Gastroesophageal sphincter (tissue), 4 donors: ENCODE measurements at regions not wholly inside any gene's neighbourhood (a gene's known extent, or its start where the extent isn't known, plus 50 kb on each side); places are given as distances from the start of the nearest gene placed in this dataset.
"Not testable (repeated sequence)": the region's sequence is repeated elsewhere in the genome, so short reads cannot be mapped to it uniquely, and the experiment has no call there.

Experiments
- ATAC-seq: fragments of 150-250 bp; one replicate; pipeline ENCODE4 v1.9.1; 2016; ENCODE audit warnings: mild to moderate bottlenecking, moderate library complexity
- H3K27ac ChIP-seq, 4 donors: fragments of 200-600 bp; sonication (generic) in 3 of 4; 1 replicate in 3 of 4; 2 replicates in 1 of 4; pipeline ENCODE4 v1.5.1; 2016 to 2019
- H3K27me3 ChIP-seq: fragments of 200-600 bp; sonication (generic); one replicate; pipeline ENCODE4 v1.5.1; 2019
- H3K36me3 ChIP-seq, 2 donors: fragments of 200-600 bp; sonication (generic); one replicate each; pipeline ENCODE4 v1.5.1; 2019; ENCODE audit warnings: control low read depth in 1 of 2
- H3K4me1 ChIP-seq, 3 donors: fragments of 200-600 bp; sonication (generic); 1 replicate in 2 of 3; 2 replicates in 1 of 3; pipeline ENCODE4 v1.5.1; 2016 to 2019; ENCODE audit warnings: control low read depth in 2 of 3
- H3K4me3 ChIP-seq, 2 donors: fragments of 200-600 bp; sonication (generic); one replicate each; pipeline ENCODE4 v1.5.1; 2019; ENCODE audit warnings: mild to moderate bottlenecking in 1 of 2, moderate library complexity in 1 of 2
- H3K9me3 ChIP-seq, 3 donors: fragments of 200-600 bp; sonication (generic); one replicate each; pipeline ENCODE4 v1.5.1; 2017 to 2019; ENCODE audit warnings: control low read depth in 2 of 3
- EP300 ChIP-seq: sonication (generic); formaldehyde crosslinking; IDR thresholded peaks from one replicate; pipeline ENCODE4 v1.6.1; 2017; ENCODE audit warnings: antibody characterized with exemption, mild to moderate bottlenecking
- POLR2A ChIP-seq, 2 donors: fragments of 450-650 bp; IDR thresholded peaks; one replicate each; pipeline ENCODE4 v1.6.1; 2017; ENCODE audit warnings: antibody characterized with exemption in 2 of 2, mild to moderate bottlenecking in 2 of 2, moderate library complexity in 1 of 2
- POLR2AphosphoS5 ChIP-seq: sonication (generic); formaldehyde crosslinking; IDR thresholded peaks from one replicate; pipeline ENCODE4 v1.6.1; 2017; ENCODE audit warnings: antibody characterized with exemption
- WGBS, 2 donors: methylation state at CpG; one replicate each; pipeline ENCODE4 v1.1.5; 2018; ENCODE audit warnings: low coverage in 1 of 2; 5-methylcytosine and 5-hydroxymethylcytosine counted together
- TF ChIP-seq, protein P1 (sequence below), 4 experiments: fragments of 200-600 bp in 2 of 4; fragments of 450-650 bp in 2 of 4; sonication (generic) in 1 of 4; IDR thresholded peaks; one replicate each; pipeline ENCODE4 v1.5.1; 2017 to 2019; ENCODE audit warnings: antibody characterized with exemption in 4 of 4, mild to moderate bottlenecking in 2 of 4, moderate library complexity in 2 of 4

DNA sequence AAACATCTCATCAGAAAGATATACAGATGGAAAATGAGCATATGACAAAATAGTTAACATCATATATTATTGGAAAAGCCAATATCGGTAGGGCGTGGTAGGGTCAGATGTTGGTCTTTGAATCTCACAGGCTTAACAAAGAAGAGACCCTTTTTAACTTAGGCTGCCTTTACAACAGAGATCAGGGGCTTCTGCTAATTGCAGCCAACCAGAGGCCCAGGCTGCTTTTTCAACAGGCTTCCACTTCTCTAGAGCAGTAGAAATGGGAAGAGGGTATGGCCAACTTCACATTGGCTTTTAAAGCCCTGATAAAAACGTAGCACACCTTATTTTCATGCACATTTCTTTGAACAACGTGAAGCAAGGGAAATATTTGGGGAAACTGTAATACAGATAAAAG, 764.3 kb upstream of the CTNND2 start:
- no peaks in the 10 kb centered on the region for H3K27me3 ChIP-seq
- no peaks in the 10 kb centered on the region for H3K9me3 ChIP-seq
- H3K36me3 ChIP-seq: no peaks in the 10 kb centered on the region
- WGBS, 2 donors: 74 to 79% methylated on average over 4 of the region's 4 CpGs
- H3K4me3 ChIP-seq: no peak overlapping the region
- no peak overlapping the region for H3K27ac ChIP-seq
- no peaks in the 10 kb centered on the region for H3K4me1 ChIP-seq
- TF ChIP-seq EP300 (no peak), POLR2AphosphoS5 (no peak), POLR2A (IDR thresholded peaks at IDR 0.05) (no peak)
- TF ChIP-seq, protein P1, sequence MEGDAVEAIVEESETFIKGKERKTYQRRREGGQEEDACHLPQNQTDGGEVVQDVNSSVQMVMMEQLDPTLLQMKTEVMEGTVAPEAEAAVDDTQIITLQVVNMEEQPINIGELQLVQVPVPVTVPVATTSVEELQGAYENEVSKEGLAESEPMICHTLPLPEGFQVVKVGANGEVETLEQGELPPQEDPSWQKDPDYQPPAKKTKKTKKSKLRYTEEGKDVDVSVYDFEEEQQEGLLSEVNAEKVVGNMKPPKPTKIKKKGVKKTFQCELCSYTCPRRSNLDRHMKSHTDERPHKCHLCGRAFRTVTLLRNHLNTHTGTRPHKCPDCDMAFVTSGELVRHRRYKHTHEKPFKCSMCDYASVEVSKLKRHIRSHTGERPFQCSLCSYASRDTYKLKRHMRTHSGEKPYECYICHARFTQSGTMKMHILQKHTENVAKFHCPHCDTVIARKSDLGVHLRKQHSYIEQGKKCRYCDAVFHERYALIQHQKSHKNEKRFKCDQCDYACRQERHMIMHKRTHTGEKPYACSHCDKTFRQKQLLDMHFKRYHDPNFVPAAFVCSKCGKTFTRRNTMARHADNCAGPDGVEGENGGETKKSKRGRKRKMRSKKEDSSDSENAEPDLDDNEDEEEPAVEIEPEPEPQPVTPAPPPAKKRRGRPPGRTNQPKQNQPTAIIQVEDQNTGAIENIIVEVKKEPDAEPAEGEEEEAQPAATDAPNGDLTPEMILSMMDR (IDR thresholded peaks at IDR 0.05): no peak
- ATAC-seq: no peak

DNA sequence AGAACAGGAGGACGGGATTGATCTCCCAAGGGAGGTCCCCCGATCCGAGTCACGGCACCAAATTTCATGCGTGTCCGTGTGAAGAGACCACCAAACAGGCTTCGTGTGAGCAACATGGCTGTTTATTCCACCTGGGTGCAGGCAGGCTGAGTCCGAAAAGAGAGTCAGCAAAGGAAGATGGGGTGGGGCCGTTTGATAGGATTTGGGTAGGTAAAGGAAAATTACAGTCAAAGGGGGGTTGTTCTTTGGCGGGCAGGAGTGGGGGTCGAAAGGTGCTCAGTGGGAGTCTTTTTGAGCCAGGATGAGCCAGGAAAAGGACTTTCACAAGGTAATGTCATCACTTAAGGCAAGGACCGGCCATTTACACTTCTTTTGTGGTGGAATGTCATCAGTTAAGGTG, 763.6 kb upstream of the CTNND2 start:
- 91% methylated on average over 4 to 12 of the region's 12 CpGs for WGBS, 2 donors
- not testable (repeated sequence) for H3K4me1 ChIP-seq, H3K27me3 ChIP-seq, H3K36me3 ChIP-seq, ATAC-seq, H3K9me3 ChIP-seq, H3K4me3 ChIP-seq, H3K27ac ChIP-seq

DNA sequence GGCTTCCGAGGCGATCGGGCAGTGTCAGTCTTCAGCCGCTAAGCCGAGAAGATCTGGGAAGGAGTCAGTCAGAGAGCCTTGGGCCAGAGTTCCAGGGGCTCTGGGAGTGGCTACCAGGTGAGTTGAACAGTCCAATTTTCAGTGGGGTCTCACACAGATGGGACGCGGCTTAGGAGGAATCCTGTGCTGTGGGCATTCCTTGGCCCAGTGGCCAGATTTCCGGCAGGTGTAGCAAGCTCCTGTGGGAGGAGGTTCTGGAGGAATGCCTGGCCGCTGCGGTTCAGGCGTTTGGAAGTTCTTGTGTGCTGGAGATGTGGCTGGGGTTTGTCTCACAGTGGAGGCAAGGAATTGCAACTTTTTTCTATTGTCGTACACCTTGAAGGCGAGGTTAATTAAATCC, 761.5 kb upstream of the CTNND2 start:
- H3K4me3 ChIP-seq, ATAC-seq, H3K36me3 ChIP-seq, H3K4me1 ChIP-seq, H3K27me3 ChIP-seq, H3K27ac ChIP-seq, H3K9me3 ChIP-seq: not testable (repeated sequence)
- 80% methylated on average over 2 of the region's 13 CpGs; no CpG with 5 or more reads in 1 of the 2 donors for WGBS, 2 donors

DNA sequence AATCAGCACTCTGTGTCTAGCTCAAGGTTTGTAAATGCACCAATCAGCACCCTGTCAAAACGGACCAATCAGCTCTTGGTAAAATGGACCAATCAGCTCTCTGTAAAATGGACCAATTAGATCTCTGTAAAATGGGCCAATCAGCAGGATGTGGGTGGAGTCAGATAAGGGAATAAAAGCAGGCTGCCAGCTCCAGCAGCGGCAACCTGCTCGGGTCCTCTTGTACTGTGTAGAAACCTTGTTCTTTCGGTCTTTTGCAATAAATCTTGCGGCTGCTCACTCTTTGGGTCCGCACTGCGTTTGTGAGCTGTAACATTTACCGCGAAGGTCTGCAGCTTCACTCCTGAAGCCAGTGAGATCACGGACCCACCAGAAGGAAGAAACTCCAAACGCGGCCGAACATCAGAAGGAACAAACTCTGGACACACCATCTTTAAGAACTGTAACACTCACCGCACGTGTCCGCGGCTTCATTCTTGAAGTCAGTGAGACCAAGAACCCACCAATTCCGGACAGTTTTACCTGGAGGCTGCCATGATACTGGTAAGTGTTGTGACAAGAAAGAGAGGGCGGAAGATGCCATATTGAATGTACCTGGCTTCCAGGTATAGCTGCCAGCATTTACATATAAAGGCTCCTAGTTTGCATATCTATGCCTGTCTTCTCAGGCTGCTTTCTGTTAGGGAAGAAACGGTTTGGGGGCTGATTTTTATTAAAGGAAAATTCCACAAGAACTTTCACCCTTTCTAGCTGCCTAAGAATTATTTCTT, 758.5 kb upstream of the CTNND2 start:
- TF ChIP-seq, protein P1 (IDR thresholded peaks at IDR 0.05): no peak
- no peak for TF ChIP-seq POLR2AphosphoS5
- TF ChIP-seq POLR2A (IDR thresholded peaks at IDR 0.05): no peak
- no peak for TF ChIP-seq EP300
- ATAC-seq: no peak
- Histone ChIP-seq H3K9me3 (peaks cover 0 to 16% (median 0%) of the 10 kb centered on the region in 3 donors), H3K36me3 (no peaks in the 10 kb centered on the region), H3K4me3 (no peak overlapping the region), H3K27me3 (no peaks in the 10 kb centered on the region), H3K27ac (no peak overlapping the region), H3K4me1 (no peaks in the 10 kb centered on the region)
- 29 to 85% methylated on average over 1 to 19 of the region's 20 CpGs for WGBS, 2 donors

DNA sequence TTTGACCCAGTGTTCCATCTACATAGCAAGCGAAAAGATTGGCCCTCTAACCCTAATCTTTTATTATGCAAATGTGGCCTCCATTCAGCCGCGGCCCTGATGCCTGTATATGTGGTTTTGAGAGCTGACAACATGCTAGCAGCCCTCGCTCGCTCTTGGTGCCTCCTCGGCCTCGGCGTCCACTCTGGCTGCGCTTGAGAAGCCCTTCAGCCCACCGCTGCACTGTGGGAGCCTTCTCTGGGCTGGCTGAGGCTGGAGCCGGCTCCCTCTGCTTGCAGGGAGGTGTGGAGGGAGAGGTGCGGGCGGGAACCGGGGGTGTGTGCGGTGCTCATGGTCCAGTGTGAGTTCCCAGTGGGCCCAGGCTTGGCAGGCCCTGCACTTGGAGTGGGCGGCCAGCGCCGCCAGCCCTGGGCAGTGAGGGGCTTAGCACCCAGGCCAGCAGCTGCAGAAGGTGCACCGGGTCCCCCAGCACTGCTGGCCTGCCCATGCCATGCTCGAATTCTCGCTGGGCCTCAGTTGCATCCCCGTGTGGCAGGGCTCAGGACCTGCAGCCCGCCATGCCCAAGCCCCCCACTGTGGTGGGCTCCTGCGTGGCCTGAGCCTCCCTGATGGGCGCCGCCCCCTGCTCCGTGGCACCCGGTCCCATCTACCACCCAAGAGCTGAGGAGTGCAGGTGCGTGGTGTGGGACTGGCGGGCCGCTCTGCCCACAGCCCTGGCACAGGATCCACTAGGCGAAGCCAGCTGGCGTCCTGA, 757.5 kb upstream of the CTNND2 start:
- TF ChIP-seq POLR2A (IDR thresholded peaks at IDR 0.05) (no peak), POLR2AphosphoS5 (no peak), EP300 (no peak)
- TF ChIP-seq, protein P1 (IDR thresholded peaks at IDR 0.05): no peak
- ATAC-seq: no peak
- H3K9me3 ChIP-seq: peaks cover 0 to 16% (median 0%) of the 10 kb centered on the region in 3 donors
- no peaks in the 10 kb centered on the region for H3K4me1 ChIP-seq
- WGBS, 2 donors: 88 to 95% methylated on average over 3 to 7 of the region's 33 CpGs
- H3K36me3 ChIP-seq: no peaks in the 10 kb centered on the region
- no peak overlapping the region for H3K4me3 ChIP-seq
- H3K27ac ChIP-seq: no peak overlapping the region
- no peaks in the 10 kb centered on the region for H3K27me3 ChIP-seq

DNA sequence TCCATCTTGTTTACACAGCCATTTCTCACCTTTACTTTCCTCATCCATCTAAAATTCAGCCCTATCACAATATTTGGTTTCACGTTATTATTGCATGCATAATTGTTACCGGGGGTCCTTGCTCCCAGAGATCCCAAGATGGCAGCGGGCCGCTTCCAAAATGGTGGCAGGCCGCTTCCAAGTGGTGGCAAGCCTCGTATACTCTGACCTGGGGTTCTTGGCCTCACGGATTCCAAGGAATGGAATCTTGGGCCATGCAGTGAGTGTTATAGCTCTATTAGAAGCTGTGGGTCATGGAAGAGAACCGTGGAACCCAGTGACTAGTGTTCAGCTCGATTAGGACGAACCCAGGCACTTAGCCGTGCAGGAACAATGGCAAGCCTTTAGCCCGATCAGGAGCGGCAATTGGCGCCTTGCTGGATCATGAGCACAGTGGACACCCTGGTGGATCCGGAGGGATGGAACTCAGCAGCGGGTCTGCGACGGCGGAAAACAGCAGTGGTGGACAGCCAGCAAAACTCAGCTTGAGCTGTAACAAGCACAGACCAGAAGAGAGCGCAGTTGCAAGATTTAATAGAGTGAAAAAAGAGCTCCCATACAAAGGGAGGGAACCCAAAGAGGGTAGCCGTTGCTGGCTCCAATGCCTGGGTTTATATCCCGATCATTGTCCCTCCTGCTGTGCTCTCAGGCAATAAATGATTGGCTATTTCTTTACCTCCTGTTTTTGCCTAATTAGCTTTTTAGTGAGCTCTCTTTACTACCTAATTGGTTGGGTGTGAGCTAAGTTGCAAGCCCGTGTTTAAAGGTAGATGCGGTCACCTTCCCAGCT, 756.2 kb upstream of the CTNND2 start:
- H3K27me3 ChIP-seq, H3K4me3 ChIP-seq, ATAC-seq, H3K4me1 ChIP-seq, H3K27ac ChIP-seq, H3K36me3 ChIP-seq: not testable (repeated sequence)
- peaks cover 0 to 16% (median 0%) of the 10 kb centered on the region in 3 donors for H3K9me3 ChIP-seq
- WGBS, 2 donors: 70 to 84% methylated on average over 8 to 15 of the region's 24 CpGs
